ENCODE measurements at regions not wholly inside any gene's neighbourhood (a gene's known extent, or its start where the extent isn't known, plus 50 kb on each side); places are given as distances from the start of the nearest gene placed in this dataset.

- Histone ChIP-seq H4K8ac (ENCODE audit: low read depth, low read length) (no peak overlapping the region), H3K4ac (ENCODE audit: low read depth, low read length) (no peak overlapping the region), H3K27me3 (ENCODE audit: insufficient read depth, low read length, poor library complexity) (no peaks in the 10 kb centered on the region), H2BK5ac (ENCODE audit: low read length) (no peak overlapping the region), H3K4me2 (ENCODE audit: low read length) (no peak overlapping the region), H3K56ac (ENCODE audit: low read length) (no peak overlapping the region), H3K79me1 (ENCODE audit: low read length) (no peaks in the 10 kb centered on the region), H2BK15ac (replicated peaks; ENCODE audit: low read depth) (no peak overlapping the region), H2AK5ac (ENCODE audit: low read length) (no peak overlapping the region), H3K9ac (ENCODE audit: low read length) (no peak overlapping the region), H3K4me1 (ENCODE audit: control insufficient read depth, low read depth, low read length) (no peaks in the 10 kb centered on the region), H3K36me3 (ENCODE audit: control insufficient read depth, insufficient read depth, low read length) (no peaks in the 10 kb centered on the region), H3K27ac (ENCODE audit: low read depth, low read length) (no peak overlapping the region), H3K79me2 (ENCODE audit: control insufficient read depth, insufficient read depth, low read length) (no peaks in the 10 kb centered on the region), H2BK120ac (ENCODE audit: low read depth, low read length) (no peak overlapping the region), H3K4me3 (ENCODE audit: low read length) (no peak overlapping the region), H3K18ac (ENCODE audit: low read length) (no peak overlapping the region), H4K5ac (ENCODE audit: low read length) (no peak overlapping the region), H3K23ac (ENCODE audit: low read length) (no peak overlapping the region)
- WGBS (ENCODE audit: extremely low coverage, insufficient coverage, low lambda C conversion rate): no CpG with 5 or more reads among the region's 5 CpGs
- no peak for DNase-seq
Observed at GRCh38 chr2:58669998-58670397, 428.9 kb upstream of the FANCL start.

- H3K4me1 ChIP-seq (ENCODE audit: control insufficient read depth, low read depth, low read length): no peaks in the 10 kb centered on the region
- no peaks in the 10 kb centered on the region for H3K79me1 ChIP-seq (ENCODE audit: low read length)
- no peak for DNase-seq
- no peak overlapping the region for H3K27ac ChIP-seq (ENCODE audit: low read depth, low read length)
- no peak overlapping the region for H2AK5ac ChIP-seq (ENCODE audit: low read length)
- H3K4me3 ChIP-seq (ENCODE audit: low read length): no peak overlapping the region
- H4K8ac ChIP-seq (ENCODE audit: low read depth, low read length): no peak overlapping the region
- H2BK15ac ChIP-seq (replicated peaks; ENCODE audit: low read depth): no peak overlapping the region
- no peak overlapping the region for H3K4me2 ChIP-seq (ENCODE audit: low read length)
- H3K23ac ChIP-seq (ENCODE audit: low read length): no peak overlapping the region
- no peak overlapping the region for H2BK5ac ChIP-seq (ENCODE audit: low read length)
- H4K5ac ChIP-seq (ENCODE audit: low read length): no peak overlapping the region
- H3K4ac ChIP-seq (ENCODE audit: low read depth, low read length): no peak overlapping the region
- H3K36me3 ChIP-seq (ENCODE audit: control insufficient read depth, insufficient read depth, low read length): no peaks in the 10 kb centered on the region
- H3K9ac ChIP-seq (ENCODE audit: low read length): no peak overlapping the region
- no peak overlapping the region for H2BK120ac ChIP-seq (ENCODE audit: low read depth, low read length)
- no peaks in the 10 kb centered on the region for H3K79me2 ChIP-seq (ENCODE audit: control insufficient read depth, insufficient read depth, low read length)
- no peak overlapping the region for H3K18ac ChIP-seq (ENCODE audit: low read length)
- no CpG with 5 or more reads among the region's 3 CpGs for WGBS (ENCODE audit: extremely low coverage, insufficient coverage, low lambda C conversion rate)
- H3K27me3 ChIP-seq (ENCODE audit: insufficient read depth, low read length, poor library complexity): no peaks in the 10 kb centered on the region
- H3K56ac ChIP-seq (ENCODE audit: low read length): no peak overlapping the region
Observed at GRCh38 chr2:58667137-58667774, 426.1 kb upstream of the FANCL start.

GRCh38 chr2:58666323-58666970 lies 425.3 kb upstream of the FANCL start:
- Histone ChIP-seq H3K27ac (ENCODE audit: low read depth, low read length) (no peak overlapping the region), H3K18ac (ENCODE audit: low read length) (no peak overlapping the region), H3K4me2 (ENCODE audit: low read length) (no peak overlapping the region)

GRCh38 chr2:58665154-58665553 lies 424.0 kb upstream of the FANCL start:
- no peak for DNase-seq
- Histone ChIP-seq H3K4ac (ENCODE audit: low read depth, low read length) (no peak overlapping the region), H3K79me1 (ENCODE audit: low read length) (no peaks in the 10 kb centered on the region), H3K56ac (ENCODE audit: low read length) (no peak overlapping the region), H3K4me2 (ENCODE audit: low read length) (no peak overlapping the region), H3K27ac (ENCODE audit: low read depth, low read length) (no peak overlapping the region), H3K79me2 (ENCODE audit: control insufficient read depth, insufficient read depth, low read length) (no peaks in the 10 kb centered on the region), H3K27me3 (ENCODE audit: insufficient read depth, low read length, poor library complexity) (no peaks in the 10 kb centered on the region), H3K36me3 (ENCODE audit: control insufficient read depth, insufficient read depth, low read length) (no peaks in the 10 kb centered on the region), H2BK15ac (replicated peaks; ENCODE audit: low read depth) (no peak overlapping the region), H2BK5ac (ENCODE audit: low read length) (no peak overlapping the region), H4K5ac (ENCODE audit: low read length) (no peak overlapping the region), H3K23ac (ENCODE audit: low read length) (no peak overlapping the region), H3K18ac (ENCODE audit: low read length) (no peak overlapping the region), H3K4me3 (ENCODE audit: low read length) (no peak overlapping the region), H3K4me1 (ENCODE audit: control insufficient read depth, low read depth, low read length) (no peaks in the 10 kb centered on the region), H3K9ac (ENCODE audit: low read length) (no peak overlapping the region), H4K8ac (ENCODE audit: low read depth, low read length) (no peak overlapping the region), H2AK5ac (ENCODE audit: low read length) (no peak overlapping the region), H2BK120ac (ENCODE audit: low read depth, low read length) (no peak overlapping the region)
- no CpG with 5 or more reads among the region's 3 CpGs for WGBS (ENCODE audit: extremely low coverage, insufficient coverage, low lambda C conversion rate)

More at GRCh38 chr2:58666323-58666970, 425.3 kb upstream of the FANCL start:
- Histone ChIP-seq H3K79me2 (ENCODE audit: control insufficient read depth, insufficient read depth, low read length) (no peaks in the 10 kb centered on the region), H2BK5ac (ENCODE audit: low read length) (no peak overlapping the region), H3K56ac (ENCODE audit: low read length) (no peak overlapping the region), H3K36me3 (ENCODE audit: control insufficient read depth, insufficient read depth, low read length) (no peaks in the 10 kb centered on the region), H2AK5ac (ENCODE audit: low read length) (no peak overlapping the region), H3K79me1 (ENCODE audit: low read length) (no peaks in the 10 kb centered on the region), H3K4me3 (ENCODE audit: low read length) (no peak overlapping the region), H3K4me1 (ENCODE audit: control insufficient read depth, low read depth, low read length) (no peaks in the 10 kb centered on the region), H4K5ac (ENCODE audit: low read length) (no peak overlapping the region), H3K9ac (ENCODE audit: low read length) (no peak overlapping the region), H2BK15ac (replicated peaks; ENCODE audit: low read depth) (no peak overlapping the region), H3K4ac (ENCODE audit: low read depth, low read length) (no peak overlapping the region), H3K27me3 (ENCODE audit: insufficient read depth, low read length, poor library complexity) (no peaks in the 10 kb centered on the region), H4K8ac (ENCODE audit: low read depth, low read length) (no peak overlapping the region), H2BK120ac (ENCODE audit: low read depth, low read length) (no peak overlapping the region), H3K23ac (ENCODE audit: low read length) (no peak overlapping the region)
- DNase-seq: no peak
- no CpG with 5 or more reads among the region's 3 CpGs for WGBS (ENCODE audit: extremely low coverage, insufficient coverage, low lambda C conversion rate)

GRCh38 chr2:58664523-58665151 lies 423.5 kb upstream of the FANCL start:
- Histone ChIP-seq H2BK15ac (replicated peaks; ENCODE audit: low read depth) (no peak overlapping the region), H3K23ac (ENCODE audit: low read length) (no peak overlapping the region), H3K4me2 (ENCODE audit: low read length) (no peak overlapping the region), H3K4me3 (ENCODE audit: low read length) (no peak overlapping the region), H2AK5ac (ENCODE audit: low read length) (no peak overlapping the region), H2BK5ac (ENCODE audit: low read length) (no peak overlapping the region), H3K4me1 (ENCODE audit: control insufficient read depth, low read depth, low read length) (no peaks in the 10 kb centered on the region), H3K4ac (ENCODE audit: low read depth, low read length) (no peak overlapping the region), H3K36me3 (ENCODE audit: control insufficient read depth, insufficient read depth, low read length) (no peaks in the 10 kb centered on the region), H3K27me3 (ENCODE audit: insufficient read depth, low read length, poor library complexity) (no peaks in the 10 kb centered on the region), H3K79me2 (ENCODE audit: control insufficient read depth, insufficient read depth, low read length) (no peaks in the 10 kb centered on the region), H3K27ac (ENCODE audit: low read depth, low read length) (no peak overlapping the region), H3K18ac (ENCODE audit: low read length) (no peak overlapping the region), H3K9ac (ENCODE audit: low read length) (no peak overlapping the region), H4K8ac (ENCODE audit: low read depth, low read length) (no peak overlapping the region), H4K5ac (ENCODE audit: low read length) (no peak overlapping the region), H2BK120ac (ENCODE audit: low read depth, low read length) (no peak overlapping the region), H3K79me1 (ENCODE audit: low read length) (no peaks in the 10 kb centered on the region), H3K56ac (ENCODE audit: low read length) (no peak overlapping the region)
- no CpG with 5 or more reads among the region's 5 CpGs for WGBS (ENCODE audit: extremely low coverage, insufficient coverage, low lambda C conversion rate)
- no peak for DNase-seq

Measured in mesendoderm (in vitro differentiated cells).